OCI-LY1 (cell line): ENCODE measurements at regions not wholly inside any gene's neighbourhood (a gene's known extent, or its start where the extent isn't known, plus 50 kb on each side); places are given as distances from the start of the nearest gene placed in this dataset.

Experiments used
- H2AFZ ChIP-seq: fragments of 200-600 bp; sonication (generic), shearing (Covaris generic); 2 replicates; pipeline ENCODE4 v1.6.0; 2014; ENCODE audit warnings: antibody characterized with exemption, mild to moderate bottlenecking, low read length
- H3F3A ChIP-seq: fragments of 200-600 bp; sonication (generic), shearing (Covaris generic); 2 replicates; pipeline ENCODE4 v1.6.0; 2014; ENCODE audit warnings: mild to moderate bottlenecking, antibody characterized with exemption, low read length, moderate library complexity; ENCODE audit not compliant: insufficient read depth
- H3K27ac ChIP-seq: fragments of 200-600 bp; sonication (generic); 2 replicates; pipeline ENCODE4 v1.5.1; 2014; ENCODE audit warnings: low read length, mixed run types, mild to moderate bottlenecking, low read depth; ENCODE audit not compliant: poor library complexity, severe bottlenecking
- H3K27me3 ChIP-seq: fragments of 200-600 bp; sonication (generic); 2 replicates; pipeline ENCODE4 v1.6.0; 2014; ENCODE audit warnings: antibody characterized with exemption, mild to moderate bottlenecking, low read length, moderate library complexity; ENCODE audit not compliant: insufficient read depth
- H3K36me3 ChIP-seq: fragments of 200-600 bp; sonication (generic); 2 replicates; pipeline ENCODE4 v1.6.1; 2014; ENCODE audit warnings: mild to moderate bottlenecking, antibody characterized with exemption, low read length, moderate library complexity, mixed read lengths; ENCODE audit not compliant: insufficient read depth
- H3K4me1 ChIP-seq: fragments of 200-600 bp; sonication (generic); 2 replicates; pipeline ENCODE4 v1.5.1; 2014; ENCODE audit warnings: mild to moderate bottlenecking, low read length, moderate library complexity; ENCODE audit not compliant: insufficient read depth, severe bottlenecking
- H3K4me2 ChIP-seq: fragments of 200-600 bp; sonication (generic), shearing (Covaris generic); 2 replicates; pipeline ENCODE4 v1.6.1; 2014; ENCODE audit warnings: low read length
- H3K4me3 ChIP-seq: fragments of 200-600 bp; sonication (generic); 2 replicates; pipeline ENCODE4 v1.5.1; 2014; ENCODE audit warnings: low read length, low read depth, mild to moderate bottlenecking, mixed read lengths; ENCODE audit not compliant: poor library complexity, severe bottlenecking
- H3K79me2 ChIP-seq: fragments of 200-600 bp; shearing (Covaris generic); 2 replicates; pipeline ENCODE4 v1.6.1; 2016; ENCODE audit warnings: mixed run types, low read length, mixed read lengths; ENCODE audit not compliant: insufficient read depth
- H3K9ac ChIP-seq: fragments of 200-600 bp; sonication (generic), shearing (Covaris generic); 2 replicates; pipeline ENCODE4 v1.6.1; 2014; ENCODE audit warnings: mild to moderate bottlenecking, low read length, mixed read lengths
- H3K9me2 ChIP-seq: fragments of 200-600 bp; sonication (generic), shearing (Covaris generic); 2 replicates; pipeline ENCODE4 v1.6.1; 2014; ENCODE audit warnings: low read depth, mild to moderate bottlenecking, low read length, mixed read lengths
- H3K9me3 ChIP-seq: fragments of 200-600 bp; shearing (Covaris generic); 2 replicates; pipeline ENCODE4 v1.6.1; 2014; ENCODE audit warnings: low read length, mixed read lengths
- H4K20me1 ChIP-seq: fragments of 200-600 bp; sonication (generic), shearing (Covaris generic); 2 replicates; pipeline ENCODE4 v1.6.0; 2016; ENCODE audit warnings: mild to moderate bottlenecking, low read length; ENCODE audit not compliant: insufficient read depth
- EZH2 ChIP-seq: fragments of 200-600 bp; sonication (generic), shearing (Covaris generic); IDR thresholded peaks from 2 replicates; pipeline ENCODE4 v1.8.0; 2017; ENCODE audit warnings: borderline replicate concordance, mixed run types, mild to moderate bottlenecking, antibody characterized with exemption, low read length, moderate library complexity, mixed read lengths
- TF ChIP-seq, protein P1 (sequence below): fragments of 200-600 bp; sonication (generic), shearing (Covaris generic); IDR thresholded peaks from 2 replicates; pipeline ENCODE4 v1.5.1; 2017; ENCODE audit warnings: mild to moderate bottlenecking, antibody characterized with exemption, low read length, moderate library complexity, mixed read lengths

DNA sequence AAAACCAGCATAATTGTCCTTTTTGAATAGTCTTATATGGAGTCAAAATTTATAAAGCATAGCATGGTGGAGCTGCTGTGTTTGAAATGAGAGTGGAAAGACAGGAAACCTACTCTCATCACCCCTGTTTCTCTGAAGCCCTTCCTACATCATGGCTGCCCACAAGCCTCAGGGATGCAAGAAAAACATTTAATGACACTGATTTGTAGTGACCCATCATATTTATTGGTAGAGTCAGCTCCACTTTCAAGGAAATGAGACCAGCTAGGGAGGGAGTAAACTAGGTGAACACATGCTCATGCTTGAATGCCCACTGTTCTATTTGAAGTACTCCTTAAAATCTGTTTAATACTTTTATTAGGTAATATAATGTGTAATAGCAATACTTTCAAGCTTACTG is 494.3 kb upstream of the KCNMB2 start:
- Histone ChIP-seq H3K4me3 (no peak overlapping the region), H3K27me3 (no peaks in the 10 kb centered on the region), H3K27ac (no peak overlapping the region), H2AFZ (no peak overlapping the region), H3K9me2 (no peaks in the 10 kb centered on the region), H3K36me3 (no peaks in the 10 kb centered on the region), H3K4me1 (no peaks in the 10 kb centered on the region), H3K79me2 (no peaks in the 10 kb centered on the region), H3K9me3 (no peaks in the 10 kb centered on the region), H3K9ac (no peak overlapping the region), H3K4me2 (no peak overlapping the region), H3F3A (no peaks in the 10 kb centered on the region), H4K20me1 (no peaks in the 10 kb centered on the region)
- TF ChIP-seq EZH2, result no peak
- TF ChIP-seq, protein P1, sequence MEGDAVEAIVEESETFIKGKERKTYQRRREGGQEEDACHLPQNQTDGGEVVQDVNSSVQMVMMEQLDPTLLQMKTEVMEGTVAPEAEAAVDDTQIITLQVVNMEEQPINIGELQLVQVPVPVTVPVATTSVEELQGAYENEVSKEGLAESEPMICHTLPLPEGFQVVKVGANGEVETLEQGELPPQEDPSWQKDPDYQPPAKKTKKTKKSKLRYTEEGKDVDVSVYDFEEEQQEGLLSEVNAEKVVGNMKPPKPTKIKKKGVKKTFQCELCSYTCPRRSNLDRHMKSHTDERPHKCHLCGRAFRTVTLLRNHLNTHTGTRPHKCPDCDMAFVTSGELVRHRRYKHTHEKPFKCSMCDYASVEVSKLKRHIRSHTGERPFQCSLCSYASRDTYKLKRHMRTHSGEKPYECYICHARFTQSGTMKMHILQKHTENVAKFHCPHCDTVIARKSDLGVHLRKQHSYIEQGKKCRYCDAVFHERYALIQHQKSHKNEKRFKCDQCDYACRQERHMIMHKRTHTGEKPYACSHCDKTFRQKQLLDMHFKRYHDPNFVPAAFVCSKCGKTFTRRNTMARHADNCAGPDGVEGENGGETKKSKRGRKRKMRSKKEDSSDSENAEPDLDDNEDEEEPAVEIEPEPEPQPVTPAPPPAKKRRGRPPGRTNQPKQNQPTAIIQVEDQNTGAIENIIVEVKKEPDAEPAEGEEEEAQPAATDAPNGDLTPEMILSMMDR, result no peak

DNA sequence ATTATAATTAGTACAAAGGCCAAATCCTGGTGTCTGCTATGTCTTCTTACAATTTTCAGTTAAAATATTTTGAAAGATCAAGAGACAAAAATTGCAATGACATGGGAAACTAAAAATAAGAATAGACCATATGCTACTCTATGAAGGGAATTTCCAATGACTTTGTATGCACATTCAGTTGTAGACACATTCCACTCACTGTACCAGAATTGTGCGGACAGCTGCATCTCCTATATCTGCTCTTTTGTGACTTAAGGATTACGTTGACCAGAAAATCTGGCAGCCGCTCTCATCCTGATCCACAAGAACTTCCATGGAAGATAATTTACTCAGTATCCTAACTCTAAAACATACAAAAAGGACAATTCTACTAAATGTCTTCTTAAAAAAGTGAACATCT is 493.9 kb upstream of the KCNMB2 start:
- H3K79me2 ChIP-seq, result no peaks in the 10 kb centered on the region
- no peaks in the 10 kb centered on the region for H3K4me1 ChIP-seq
- no peak overlapping the region for H2AFZ ChIP-seq
- H3F3A ChIP-seq, result no peaks in the 10 kb centered on the region
- H3K9me3 ChIP-seq, result no peaks in the 10 kb centered on the region
- no peak overlapping the region for H3K4me2 ChIP-seq
- no peak overlapping the region for H3K27ac ChIP-seq
- no peak overlapping the region for H3K4me3 ChIP-seq
- no peaks in the 10 kb centered on the region for H3K36me3 ChIP-seq
- no peaks in the 10 kb centered on the region for H3K9me2 ChIP-seq
- H3K27me3 ChIP-seq, result no peaks in the 10 kb centered on the region
- TF ChIP-seq EZH2, result no peak
- TF ChIP-seq, protein P1, result no peak
- no peaks in the 10 kb centered on the region for H4K20me1 ChIP-seq
- no peak overlapping the region for H3K9ac ChIP-seq

DNA sequence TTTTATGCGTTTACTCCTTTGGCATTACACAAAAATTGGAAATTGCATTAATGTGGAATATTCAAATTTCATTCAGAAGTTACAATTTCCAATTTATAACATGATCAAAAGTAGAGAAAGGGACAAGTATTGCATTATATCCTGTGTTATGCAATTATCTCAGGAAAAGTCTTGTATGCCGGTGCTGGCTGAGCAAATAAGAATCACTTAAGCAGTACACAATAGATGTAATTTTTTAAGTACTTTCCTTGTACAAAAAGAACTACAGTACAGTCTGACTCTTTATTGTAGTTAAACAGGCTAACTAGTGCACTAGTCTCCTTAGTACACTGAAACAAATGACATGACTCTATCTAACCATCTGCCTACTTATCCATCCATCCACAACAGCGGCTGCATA is 493.2 kb upstream of the KCNMB2 start:
- no peaks in the 10 kb centered on the region for H3K9me3 ChIP-seq
- no peaks in the 10 kb centered on the region for H4K20me1 ChIP-seq
- H3K27ac ChIP-seq, result no peak overlapping the region
- H3K4me1 ChIP-seq, result no peaks in the 10 kb centered on the region
- no peaks in the 10 kb centered on the region for H3K9me2 ChIP-seq
- TF ChIP-seq, protein P1, result no peak
- no peak for TF ChIP-seq EZH2
- H3K79me2 ChIP-seq, result no peaks in the 10 kb centered on the region
- H3K36me3 ChIP-seq, result no peaks in the 10 kb centered on the region
- no peaks in the 10 kb centered on the region for H3K27me3 ChIP-seq
- H3K9ac ChIP-seq, result no peak overlapping the region
- H2AFZ ChIP-seq, result no peak overlapping the region
- no peaks in the 10 kb centered on the region for H3F3A ChIP-seq
- no peak overlapping the region for H3K4me2 ChIP-seq
- H3K4me3 ChIP-seq, result no peak overlapping the region
